H1 (cell line): ENCODE measurements at regions not wholly inside any gene's neighbourhood (a gene's known extent, or its start where the extent isn't known, plus 50 kb on each side); places are given as distances from the start of the nearest gene placed in this dataset.

Source experiments
- CTCF ChIA-PET: fragments of 300-600 bp; sonication (Branson Sonifier 250); formaldehyde crosslinking; loops from one replicate; lab custom pipeline; 2021; ENCODE audit not compliant: partially characterized antibody; lab: Charles Lee
- POLR2A ChIA-PET: fragments of 300-600 bp; sonication (Branson Sonifier 250); formaldehyde crosslinking; loops from one replicate; lab custom pipeline; 2021; ENCODE audit warnings: inconsistent platforms; ENCODE audit not compliant: partially characterized antibody; lab: Charles Lee
- DNase-seq, 2 experiments: peaks; one replicate each; pipeline versions ENCODE4 v3.0.0 to v3.0.0-alpha.2; 2010 to 2022; ENCODE audit warnings: low spot score in 2 of 2, low read depth in 1 of 2, mixed read lengths in 1 of 2
- FAIRE-seq: peaks from 2 replicates; lab custom pipeline; 2011; peaks lifted over from hg19 to GRCh38; lab: Jason Lieb, UNC
- H2AFZ ChIP-seq: 2 replicates; pipeline ENCODE4 v1.8.1; 2012; ENCODE audit warnings: low read length, inconsistent platforms
- H2AK5ac ChIP-seq: 2 replicates; pipeline ENCODE4 v1.6.1; 2013; ENCODE audit warnings: low read depth, low read length
- H2BK120ac ChIP-seq: replicated peaks from 2 replicates; pipeline ENCODE3; 2013; ENCODE audit warnings: low read depth, low read length, inconsistent platforms
- H2BK12ac ChIP-seq: 2 replicates; pipeline ENCODE4 v1.6.1; 2013; ENCODE audit warnings: low read depth, low read length
- H2BK15ac ChIP-seq: 2 replicates; pipeline ENCODE4 v1.6.1; 2013; ENCODE audit warnings: low read length
- H2BK20ac ChIP-seq: 2 replicates; pipeline ENCODE4 v1.6.1; 2013; ENCODE audit warnings: low read length
- H2BK5ac ChIP-seq: 2 replicates; pipeline ENCODE4 v1.6.1; 2013; ENCODE audit warnings: low read depth, low read length
- H3K14ac ChIP-seq: 2 replicates; pipeline ENCODE4 v1.6.1; 2013; ENCODE audit warnings: inconsistent platforms; ENCODE audit not compliant: insufficient read length
- H3K18ac ChIP-seq: 2 replicates; pipeline ENCODE4 v1.6.1; 2013; ENCODE audit warnings: low read length; ENCODE audit errors: extremely low read depth
- H3K23ac ChIP-seq: 2 replicates; pipeline ENCODE4 v1.6.1; 2013; ENCODE audit warnings: inconsistent platforms; ENCODE audit not compliant: insufficient read length
- H3K23me2 ChIP-seq: 2 replicates; pipeline ENCODE4 v1.6.1; 2013; ENCODE audit warnings: low read depth, low read length
- H3K27ac ChIP-seq: 2 replicates; pipeline ENCODE4 v1.6.1; 2011; ENCODE audit warnings: low read depth, low read length, inconsistent platforms
- H3K27me3 ChIP-seq, 4 experiments: replicated peaks in 1 of 4; 1 replicate in 1 of 4; 2 replicates in 3 of 4; pipeline versions ENCODE4 v1.6.1 to v1.8.1; 2011 to 2013; ENCODE audit warnings: low read length in 3 of 4, mild to moderate bottlenecking in 3 of 4, inconsistent platforms in 2 of 4, mixed read lengths in 2 of 4, moderate library complexity in 1 of 4; ENCODE audit not compliant: control insufficient read depth in 3 of 4, insufficient read depth in 3 of 4; ENCODE audit errors: extremely low read depth in 1 of 4
- H3K36me3 ChIP-seq, 4 experiments: 2 replicates each; pipeline versions ENCODE4 v1.6.1 to v1.8.1; 2011 to 2013; ENCODE audit warnings: mild to moderate bottlenecking in 4 of 4, low read length in 3 of 4, moderate library complexity in 2 of 4, control low read depth in 1 of 4, inconsistent platforms in 1 of 4; ENCODE audit not compliant: insufficient read depth in 4 of 4, control insufficient read depth in 2 of 4
- H3K4ac ChIP-seq: replicated peaks from 2 replicates; pipeline ENCODE3; 2013; ENCODE audit warnings: low read length, low read depth, mixed read lengths, inconsistent platforms; ENCODE audit not compliant: insufficient read length
- H3K4me1 ChIP-seq, 4 experiments: replicated peaks in 1 of 4; 1 replicate in 1 of 4; 2 replicates in 3 of 4; pipeline versions ENCODE4 v1.6.1 to v1.8.1; 2011 to 2013; ENCODE audit warnings: low read length in 3 of 4, inconsistent platforms in 2 of 4, mixed read lengths in 1 of 4; ENCODE audit not compliant: insufficient read depth in 4 of 4, control insufficient read depth in 3 of 4
- H3K4me2 ChIP-seq, 2 experiments: 2 replicates each; pipeline versions ENCODE4 v1.6.1 to v1.8.1; 2011 to 2013; ENCODE audit warnings: low read depth in 2 of 2, low read length in 2 of 2, control low read depth in 1 of 2, inconsistent platforms in 1 of 2, mild to moderate bottlenecking in 1 of 2; ENCODE audit not compliant: insufficient read depth in 1 of 2
- H3K4me3 ChIP-seq, 4 experiments: fragments of 200-600, 300-600 bp in 1 of 4; sonication (generic), shearing (Covaris generic), sonication (Bioruptor Twin) in 1 of 4; 2 replicates each; pipeline versions ENCODE4 v1.5.1 to v1.8.1; 2011 to 2016; ENCODE audit warnings: low read length in 4 of 4, low read depth in 3 of 4, control low read depth in 2 of 4, inconsistent platforms in 2 of 4, mild to moderate bottlenecking in 2 of 4, mixed read lengths in 1 of 4, moderate library complexity in 1 of 4; ENCODE audit not compliant: insufficient read depth in 2 of 4; ENCODE audit errors: extremely low read depth in 1 of 4
- H3K56ac ChIP-seq: replicated peaks from 2 replicates; pipeline ENCODE3; 2013; ENCODE audit warnings: low read depth, mild to moderate bottlenecking, mixed read lengths, low read length, inconsistent platforms; ENCODE audit not compliant: insufficient read length
- H3K79me1 ChIP-seq: 2 replicates; pipeline ENCODE4 v1.6.1; 2013; ENCODE audit warnings: low read depth, low read length, control low read depth
- H3K79me2 ChIP-seq, 2 experiments: 2 replicates each; pipeline versions ENCODE4 v1.6.1 to v1.8.1; 2012 to 2013; ENCODE audit warnings: low read length in 2 of 2, mild to moderate bottlenecking in 2 of 2, inconsistent platforms in 1 of 2; ENCODE audit not compliant: insufficient read depth in 2 of 2, control insufficient read depth in 1 of 2
- H3K9ac ChIP-seq, 4 experiments: replicated peaks in 1 of 4; 1 replicate in 1 of 4; 2 replicates in 3 of 4; pipeline versions ENCODE4 v1.6.1 to v1.8.1; 2011 to 2013; ENCODE audit warnings: low read depth in 3 of 4, low read length in 3 of 4, control low read depth in 2 of 4, mild to moderate bottlenecking in 2 of 4, moderate library complexity in 2 of 4, inconsistent platforms in 1 of 4; ENCODE audit errors: extremely low read depth in 1 of 4
- H3K9me3 ChIP-seq, 2 experiments: 2 replicates each; pipeline versions ENCODE4 v1.6.1 to v1.8.1; 2012 to 2013; ENCODE audit warnings: mild to moderate bottlenecking in 2 of 2, moderate library complexity in 2 of 2, control low read depth in 1 of 2, inconsistent platforms in 1 of 2, low read depth in 1 of 2, low read length in 1 of 2, mixed read lengths in 1 of 2; ENCODE audit not compliant: insufficient read depth in 2 of 2
- H4K20me1 ChIP-seq, 2 experiments: replicated peaks in 1 of 2; 2 replicates each; pipeline versions ENCODE3 to v1.8.1; 2011 to 2013; ENCODE audit warnings: inconsistent platforms in 2 of 2, low read length in 2 of 2, mild to moderate bottlenecking in 1 of 2; ENCODE audit not compliant: insufficient read depth in 2 of 2, control insufficient read depth in 1 of 2
- H4K5ac ChIP-seq: 2 replicates; pipeline ENCODE4 v1.6.1; 2013; ENCODE audit warnings: low read length, low read depth, mixed read lengths, inconsistent platforms; ENCODE audit not compliant: insufficient read length
- H4K8ac ChIP-seq: 2 replicates; pipeline ENCODE4 v1.8.0; 2013; ENCODE audit warnings: mild to moderate bottlenecking, moderate library complexity, low read length, inconsistent platforms; ENCODE audit not compliant: insufficient read depth; ENCODE audit errors: extremely low read depth
- H4K91ac ChIP-seq: replicated peaks from 2 replicates; pipeline ENCODE3; 2013; ENCODE audit warnings: low read length, mixed read lengths, inconsistent platforms; ENCODE audit not compliant: insufficient read length
- CBX5 ChIP-seq: fragments of 300-800, 300-1000 bp; sonication (generic); IDR thresholded peaks from 2 replicates; pipeline ENCODE4 v1.7.1; 2016; ENCODE audit warnings: antibody characterized with exemption, low read length, low read depth
- CREB1 ChIP-seq: IDR thresholded peaks from 2 replicates; pipeline ENCODE4 v1.6.1; 2012; ENCODE audit warnings: inconsistent platforms
- KDM1A ChIP-seq: fragments of 200-600, 300-600 bp; sonication (generic); IDR thresholded peaks from 2 replicates; pipeline ENCODE4 v1.7.1; 2016; ENCODE audit warnings: mild to moderate bottlenecking, low read length, borderline replicate concordance
- NRF1 ChIP-seq: IDR thresholded peaks from 2 replicates; pipeline ENCODE4 v1.6.1; 2011; ENCODE audit warnings: mild to moderate bottlenecking, low read depth, low read length, improper control_type of control experiment
- PHF8 ChIP-seq: fragments of 200-600 bp; sonication (generic); conservative IDR thresholded peaks from 2 replicates; pipeline ENCODE4 v1.7.1; 2012; ENCODE audit warnings: low read depth, mild to moderate bottlenecking, inconsistent platforms, low read length, moderate library complexity
- WGBS, 2 experiments: shearing (Covaris generic) in 1 of 2; methylation state at CpG; one replicate each; pipeline versions ENCODE4 v1.1.6 to v1.1.7; 2013 to 2015; ENCODE audit warnings: low lambda C conversion rate in 2 of 2, mixed read lengths in 2 of 2, inconsistent platforms in 1 of 2, low coverage in 1 of 2, missing lambda C conversion rate in 1 of 2; ENCODE audit not compliant: insufficient replicate concordance in 2 of 2, insufficient coverage in 1 of 2, insufficient read length in 1 of 2; ENCODE audit errors: extremely low coverage in 1 of 2, missing lambda C conversion rate in 1 of 2; 5-methylcytosine and 5-hydroxymethylcytosine counted together
- TF ChIP-seq, protein P1 (sequence below): IDR thresholded peaks from 2 replicates; pipeline ENCODE4 v1.6.1; 2012; ENCODE audit warnings: inconsistent platforms

DNA sequence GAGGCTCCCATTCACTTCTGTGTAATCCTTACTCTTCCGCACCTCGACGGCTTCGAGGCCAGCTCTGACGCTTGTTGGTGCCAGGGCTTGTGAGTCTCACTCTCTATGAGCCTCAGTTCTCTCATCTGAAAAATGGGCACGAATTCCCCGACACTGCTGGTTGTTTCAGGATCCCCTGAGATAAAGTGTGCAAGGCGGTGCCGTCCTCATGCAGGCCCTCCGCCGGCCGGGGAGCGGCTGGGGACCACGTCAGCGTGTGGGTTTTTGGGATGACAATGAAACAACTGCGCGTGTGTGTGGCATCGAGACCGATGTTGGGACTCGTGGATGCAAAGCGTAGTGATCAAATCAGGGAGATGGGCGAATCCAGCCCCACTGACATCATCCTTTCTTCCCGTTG lies 75.6 kb downstream of the FOXL3 start:
- CTCF ChIA-PET = interaction anchor here (0.7 to 1.5 kb wide), 4 partner anchors 15 to 148 kb away, joined by 3 to 4 read pairs (median 3); no protein-coding TSS in a partner anchor
- DNase-seq = no peak
- no peaks in the 10 kb centered on the region; the same call in 1 of the 2 replicates for H3K23me2 ChIP-seq
- WGBS, 2 experiments = 88% methylated on average over 23 of the region's 23 CpGs; no CpG with 5 or more reads in 1 of the 2 experiments
- no peak overlapping the region for H2BK120ac ChIP-seq
- no peak overlapping the region for H2BK15ac ChIP-seq
- no peak for FAIRE-seq
- no peak for TF ChIP-seq NRF1
- TF ChIP-seq PHF8 = no peak
- no peak for TF ChIP-seq CREB1
- TF ChIP-seq CBX5 = no peak
- peak; percentile 92 for TF ChIP-seq KDM1A
- TF ChIP-seq, protein P1, sequence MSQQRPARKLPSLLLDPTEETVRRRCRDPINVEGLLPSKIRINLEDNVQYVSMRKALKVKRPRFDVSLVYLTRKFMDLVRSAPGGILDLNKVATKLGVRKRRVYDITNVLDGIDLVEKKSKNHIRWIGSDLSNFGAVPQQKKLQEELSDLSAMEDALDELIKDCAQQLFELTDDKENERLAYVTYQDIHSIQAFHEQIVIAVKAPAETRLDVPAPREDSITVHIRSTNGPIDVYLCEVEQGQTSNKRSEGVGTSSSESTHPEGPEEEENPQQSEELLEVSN = no peak
- H3K4me1 ChIP-seq = no peaks in the 10 kb centered on the region; a peak in 2 of 7 replicates
- H3K4me2 ChIP-seq = no peak overlapping the region
- H3K27me3 ChIP-seq = no peaks in the 10 kb centered on the region
- H3K79me1 ChIP-seq = no peaks in the 10 kb centered on the region
- H4K5ac ChIP-seq = no peak overlapping the region
- H3K79me2 ChIP-seq = no peaks in the 10 kb centered on the region
- no peak overlapping the region for H3K18ac ChIP-seq
- no peak overlapping the region for H3K14ac ChIP-seq
- no peak overlapping the region for H4K91ac ChIP-seq
- POLR2A ChIA-PET = no interaction called here
- H3K36me3 ChIP-seq = no peaks in the 10 kb centered on the region
- H3K9me3 ChIP-seq = no peaks in the 10 kb centered on the region
- H2BK20ac ChIP-seq = peak overlapping the region; percentile 17; the same call in 1 of the 2 replicates
- H2AFZ ChIP-seq = no peak overlapping the region
- H2BK5ac ChIP-seq = no peak overlapping the region
- H2AK5ac ChIP-seq = no peak overlapping the region
- H3K4ac ChIP-seq = no peak overlapping the region
- no peak overlapping the region for H3K23ac ChIP-seq
- no peak overlapping the region for H4K8ac ChIP-seq
- H3K56ac ChIP-seq = no peak overlapping the region
- 0 out of 2 replicates have a peak overlapping the region, but pooled peaks have one; percentile 1 for H3K27ac ChIP-seq
- no peak overlapping the region for H3K4me3 ChIP-seq
- no peak overlapping the region for H3K9ac ChIP-seq
- H2BK12ac ChIP-seq = no peak overlapping the region
- no peaks in the 10 kb centered on the region for H4K20me1 ChIP-seq
